CD4-positive, alpha-beta T cell treated with Interleukin-1 beta for 1 hour (primary cell): ENCODE measurements at regions not wholly inside any gene's neighbourhood (a gene's known extent, or its start where the extent isn't known, plus 50 kb on each side); places are given as distances from the start of the nearest gene placed in this dataset.
"Not testable (repeated sequence)": the region's sequence is repeated elsewhere in the genome, so short reads cannot be mapped to it uniquely, and the experiment has no call there.

Experiments
- DNase-seq, 2 donors: peaks; one replicate each; pipeline ENCODE4 v3.0.0-alpha.2; 2020 to 2022

DNA sequence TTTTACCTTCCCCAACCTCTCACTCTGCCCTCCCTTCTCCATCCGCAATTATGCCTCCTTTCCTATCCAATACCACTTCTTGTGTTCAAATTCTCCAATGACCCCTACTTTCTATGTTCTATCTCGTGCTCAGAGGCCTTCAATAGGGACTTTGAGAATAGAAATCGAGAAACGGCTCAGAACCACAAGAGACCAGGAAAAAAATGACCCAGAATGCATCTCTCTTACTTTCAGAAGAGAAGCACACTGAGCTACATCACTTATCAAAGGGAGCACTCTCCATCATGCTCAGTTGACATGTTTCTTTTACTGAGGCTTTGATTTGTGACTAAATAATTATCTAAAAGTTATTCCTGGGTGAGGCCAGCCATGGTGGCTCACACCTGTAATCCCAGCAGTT lies 162.4 kb upstream of the PRICKLE2 start:
- DNase-seq = no peak

DNA sequence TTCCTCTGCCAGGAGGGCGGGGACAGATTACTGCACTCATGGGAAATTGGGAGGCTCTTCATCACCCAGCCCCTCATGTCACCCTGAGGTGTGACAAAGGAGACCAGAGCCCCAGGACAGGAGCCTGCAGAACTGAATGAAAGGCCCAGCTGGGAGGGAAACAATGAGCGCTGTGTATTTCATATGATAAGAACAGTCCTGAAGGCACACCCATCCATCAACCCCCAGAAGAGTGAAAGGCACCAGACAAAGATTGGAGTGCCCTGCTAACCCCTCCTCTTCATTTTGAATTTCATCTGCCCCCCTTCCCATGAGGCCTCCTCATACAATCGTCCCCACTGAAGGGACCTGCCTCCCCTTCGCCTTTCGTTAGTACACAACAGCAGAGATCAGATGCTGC lies 160.0 kb upstream of the PRICKLE2 start:
- no peak for DNase-seq

DNA sequence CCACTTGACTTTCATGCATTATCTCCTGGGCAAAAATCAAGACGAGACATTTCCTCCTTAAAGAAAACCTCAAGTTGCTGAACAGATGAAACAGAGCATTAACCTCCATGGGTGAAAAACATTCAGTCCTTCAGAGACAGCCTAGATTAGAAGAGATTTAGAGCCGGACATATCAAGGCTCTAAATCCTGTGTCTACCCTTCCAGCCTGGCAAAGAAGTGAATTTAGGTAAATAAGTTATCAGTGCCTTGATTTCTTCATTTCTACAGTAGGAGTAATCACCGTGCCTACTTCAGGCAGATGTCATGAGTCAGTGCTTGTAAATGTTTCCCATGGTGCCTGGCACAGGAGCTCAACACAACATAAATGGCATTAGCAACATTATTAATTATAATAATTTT lies 159.3 kb upstream of the PRICKLE2 start:
- no peak for DNase-seq

DNA sequence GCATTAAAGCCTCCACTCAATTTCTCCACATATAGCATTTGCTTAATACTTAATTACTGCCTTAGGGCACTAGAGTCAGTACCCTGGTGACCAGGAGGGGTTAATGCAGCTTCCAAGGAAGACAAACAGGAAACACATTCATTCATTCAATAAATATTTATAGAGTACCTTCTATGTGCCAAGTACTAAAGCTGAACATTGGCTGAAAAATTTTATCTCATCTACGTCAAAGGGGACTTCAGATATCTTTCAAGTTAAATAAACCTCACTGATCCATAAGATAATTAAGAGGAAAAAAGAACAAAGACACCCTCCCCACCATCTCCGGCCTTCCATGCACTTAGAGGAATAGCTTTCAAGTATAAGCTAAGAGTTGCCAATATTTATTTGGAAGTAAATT lies 156.9 kb upstream of the PRICKLE2 start:
- no peak for DNase-seq

DNA sequence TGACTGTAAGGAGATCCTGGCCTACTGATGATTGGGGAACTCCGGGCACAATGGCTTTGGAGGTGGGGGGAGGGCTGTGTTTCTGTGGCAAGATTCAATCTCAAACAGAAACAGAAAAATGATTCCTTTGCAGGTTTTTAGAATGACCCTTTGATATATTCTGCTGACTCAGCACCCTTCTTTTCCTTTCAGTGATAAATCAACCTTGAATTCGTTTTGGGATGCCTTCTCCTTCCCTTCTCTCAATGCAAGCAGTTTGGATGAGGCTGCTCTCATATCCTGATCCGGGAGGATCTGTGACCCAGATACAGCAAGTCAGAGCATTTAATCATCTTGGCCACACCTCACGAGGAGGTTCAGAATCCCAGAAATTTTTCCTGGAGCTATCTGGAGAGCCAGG lies 156.1 kb upstream of the PRICKLE2 start:
- DNase-seq = no peak

DNA sequence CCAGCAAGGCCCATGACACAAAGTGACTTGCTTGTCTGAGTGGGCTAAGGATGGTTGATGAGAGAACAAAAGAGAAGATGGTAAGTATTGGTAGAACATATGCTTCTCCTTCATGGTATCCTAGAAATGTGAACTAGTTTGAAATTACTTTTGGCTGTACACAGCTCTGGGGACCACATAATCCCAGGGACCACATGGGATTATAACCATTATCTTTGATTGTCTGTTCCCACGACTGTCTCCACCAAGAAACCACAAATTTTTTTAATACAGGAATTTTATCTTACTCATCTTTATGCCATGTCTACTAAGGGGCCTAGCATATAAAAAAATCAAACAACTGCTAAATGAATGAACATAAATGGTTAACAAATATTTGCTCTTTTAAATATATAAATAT lies 155.3 kb upstream of the PRICKLE2 start:
- DNase-seq = no peak

DNA sequence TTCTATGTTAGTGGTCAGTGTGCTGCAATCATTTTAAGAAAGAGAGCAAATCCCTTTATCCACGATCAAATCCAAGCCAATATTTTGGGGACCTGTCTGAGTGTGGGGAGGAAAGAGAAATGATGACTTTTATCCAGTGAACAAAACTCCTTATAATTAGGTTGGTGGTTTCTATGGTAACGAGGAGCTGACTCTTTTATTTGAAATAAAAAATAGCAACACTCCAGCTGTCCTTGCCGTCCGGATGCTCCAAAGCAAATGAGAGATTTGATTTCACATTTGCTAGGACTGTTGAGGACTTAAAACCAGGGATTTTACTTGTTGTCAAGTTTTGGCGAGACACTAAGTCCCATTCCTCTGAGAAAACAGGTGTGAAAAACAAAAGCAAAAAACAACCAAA lies 154.0 kb upstream of the PRICKLE2 start:
- no peak for DNase-seq

DNA sequence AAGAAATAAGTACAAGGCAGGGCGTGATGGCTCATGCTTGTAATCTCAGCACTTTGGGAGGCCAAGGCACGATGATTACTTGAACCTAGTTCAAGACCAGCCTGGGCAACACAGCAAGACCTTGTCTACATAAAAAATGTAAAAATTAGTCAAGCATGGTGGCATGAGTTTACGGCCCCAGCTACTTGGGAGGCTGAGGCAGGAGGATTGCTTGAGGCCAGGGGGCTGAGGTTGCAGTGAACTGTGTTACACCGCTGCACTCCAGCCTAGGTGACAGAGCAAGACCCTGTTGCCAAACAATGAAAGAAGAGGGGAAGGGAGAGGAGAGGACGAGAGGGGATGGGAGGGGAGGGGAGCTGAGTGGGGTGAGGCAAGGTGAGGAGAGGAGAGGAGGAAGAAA lies 152.7 kb upstream of the PRICKLE2 start:
- no peak for DNase-seq

DNA sequence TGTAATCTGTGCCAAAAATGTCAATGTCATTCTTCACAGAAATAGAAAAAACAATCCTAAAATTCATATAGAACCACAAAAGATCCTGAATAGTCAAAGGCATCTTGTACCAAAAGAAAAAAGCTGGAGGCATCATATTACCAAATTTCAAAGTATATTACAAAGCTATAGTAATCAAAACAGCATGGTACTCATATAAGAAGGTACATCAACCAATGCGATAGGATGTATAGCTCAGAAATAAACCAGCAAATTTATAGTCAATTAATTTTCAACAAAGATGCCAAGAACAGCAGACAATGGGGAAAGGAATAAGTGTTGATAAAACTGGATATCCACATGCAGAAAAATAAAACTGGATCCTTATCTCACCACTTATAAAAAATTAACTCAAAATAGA lies 150.5 kb upstream of the PRICKLE2 start:
- no peak for DNase-seq

DNA sequence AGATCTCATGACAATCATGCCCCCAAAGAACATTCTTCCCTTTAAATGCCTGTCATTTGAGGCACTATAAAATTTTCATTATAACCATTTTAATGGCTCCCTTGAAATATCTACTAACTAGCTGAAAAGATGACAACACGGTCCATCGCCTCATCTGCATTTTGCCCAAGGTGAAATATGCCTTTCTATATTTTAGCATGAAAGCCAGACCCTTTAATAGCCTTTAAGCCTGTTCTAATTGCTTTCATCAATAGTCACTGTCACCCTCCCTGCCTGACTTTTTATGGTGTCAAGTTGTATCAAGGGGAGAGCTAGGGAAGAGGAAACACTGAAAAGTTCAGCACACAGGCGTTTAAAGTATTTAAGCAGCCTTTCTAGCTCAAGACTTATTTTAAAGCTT lies 144.1 kb upstream of the PRICKLE2 start:
- no peak for DNase-seq

DNA sequence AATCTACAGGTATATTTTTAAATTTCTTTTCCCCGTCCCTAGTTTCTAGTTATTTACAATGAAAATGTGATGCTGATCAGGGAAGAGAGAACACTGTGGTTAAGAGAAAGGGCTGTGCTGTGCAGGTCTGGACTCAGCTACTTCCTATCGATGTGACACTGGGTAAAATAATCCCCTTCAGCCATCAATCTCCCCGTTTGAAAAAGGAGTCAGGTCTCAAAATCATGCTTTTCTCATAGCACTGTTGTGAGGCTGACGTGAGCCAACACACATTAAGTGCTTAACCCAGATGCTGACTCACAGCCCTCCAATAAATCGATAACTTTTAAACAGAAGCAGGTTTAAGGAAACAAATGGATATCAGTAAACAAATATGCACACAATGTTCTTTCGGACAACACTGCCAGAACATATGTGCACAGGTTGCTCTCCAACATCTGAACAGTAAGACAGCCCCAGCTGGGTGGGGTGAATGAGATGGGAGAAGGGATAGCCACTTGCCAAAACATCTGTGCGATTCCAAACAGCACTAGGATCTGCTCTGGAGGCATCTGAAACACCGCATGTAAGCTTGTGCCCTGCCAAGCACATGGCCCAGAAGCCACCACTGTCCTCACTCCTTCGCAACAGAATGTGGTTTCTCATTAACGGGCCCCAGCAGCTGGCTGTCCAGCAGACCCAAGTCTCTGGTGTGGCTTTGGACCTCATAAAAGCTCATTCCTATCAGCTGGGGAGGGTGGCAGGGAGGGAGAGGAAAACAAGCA lies 143.2 kb upstream of the PRICKLE2 start:
- DNase-seq = no peak

DNA sequence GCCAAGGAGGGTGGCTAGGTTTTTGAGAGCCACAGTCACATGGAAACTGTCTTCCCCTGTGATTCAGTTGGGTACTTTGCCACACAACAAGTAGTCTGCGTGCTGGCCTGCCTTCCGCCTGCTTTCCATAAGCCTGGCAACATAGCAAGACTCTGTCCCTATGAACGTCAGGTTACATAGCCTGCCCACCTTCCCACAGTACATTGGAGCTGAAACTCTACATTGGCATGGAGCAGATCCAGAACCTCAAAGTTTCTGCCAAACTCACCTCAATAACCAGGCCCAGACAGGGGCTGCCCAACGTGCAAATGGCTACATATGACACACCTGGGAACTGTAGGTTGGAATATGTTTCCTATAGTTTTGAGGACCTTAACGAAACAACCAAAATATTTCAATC lies 140.6 kb upstream of the PRICKLE2 start:
- no peak for DNase-seq

DNA sequence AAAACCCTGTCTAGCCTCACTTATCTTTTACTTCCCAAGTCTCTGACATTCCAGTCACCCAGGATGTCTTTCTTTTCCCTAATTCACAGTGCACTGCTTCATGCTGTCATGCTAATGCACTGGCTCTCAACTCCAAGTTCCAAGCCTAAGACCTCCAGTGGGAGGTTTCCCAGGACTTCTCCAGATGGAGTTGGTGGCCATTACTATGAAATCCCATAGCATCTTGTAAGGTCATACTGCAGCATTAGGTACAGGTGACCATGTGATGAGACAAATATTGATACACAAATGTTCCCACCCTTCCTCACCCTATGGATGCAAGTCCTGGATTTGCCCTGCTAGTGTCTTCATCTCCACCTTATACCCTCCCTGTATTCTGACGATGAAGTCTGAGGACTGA lies 138.6 kb upstream of the PRICKLE2 start:
- DNase-seq = no peak

DNA sequence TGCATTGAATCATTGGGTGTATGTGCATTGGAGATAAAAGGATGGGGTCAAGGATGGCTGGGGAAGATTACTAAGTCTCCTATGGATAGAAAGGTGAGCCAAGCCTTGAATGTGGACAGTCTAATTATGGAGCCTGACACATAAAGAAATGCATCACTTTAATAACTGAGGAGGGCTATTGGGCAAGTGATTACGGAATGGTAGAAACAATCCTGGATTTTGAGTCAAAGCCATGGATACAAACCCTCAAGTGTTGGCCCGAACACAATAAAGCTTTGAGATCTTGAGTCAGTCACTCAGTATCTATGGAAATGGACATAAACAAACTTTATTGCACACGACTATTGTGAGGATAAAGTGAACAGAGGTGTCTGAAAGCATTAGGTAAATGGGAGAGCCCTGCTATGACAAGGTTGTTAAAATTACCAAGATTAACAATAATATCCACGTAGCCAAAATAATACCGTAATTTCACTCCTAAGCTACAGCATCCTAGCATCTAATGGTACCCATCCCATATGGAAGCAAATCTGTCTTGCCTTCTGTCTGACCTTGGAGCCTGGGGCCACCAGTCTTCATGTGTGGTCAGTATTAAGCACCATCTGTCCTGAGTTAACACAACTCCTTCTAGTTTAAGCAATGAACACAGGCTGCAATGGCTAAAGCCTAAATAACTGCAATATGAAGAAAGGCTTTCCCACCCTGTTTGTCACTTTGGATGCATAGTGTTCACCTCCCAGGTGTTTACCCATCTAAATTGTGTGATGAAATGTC lies 136.9 kb upstream of the PRICKLE2 start:
- no peak for DNase-seq

DNA sequence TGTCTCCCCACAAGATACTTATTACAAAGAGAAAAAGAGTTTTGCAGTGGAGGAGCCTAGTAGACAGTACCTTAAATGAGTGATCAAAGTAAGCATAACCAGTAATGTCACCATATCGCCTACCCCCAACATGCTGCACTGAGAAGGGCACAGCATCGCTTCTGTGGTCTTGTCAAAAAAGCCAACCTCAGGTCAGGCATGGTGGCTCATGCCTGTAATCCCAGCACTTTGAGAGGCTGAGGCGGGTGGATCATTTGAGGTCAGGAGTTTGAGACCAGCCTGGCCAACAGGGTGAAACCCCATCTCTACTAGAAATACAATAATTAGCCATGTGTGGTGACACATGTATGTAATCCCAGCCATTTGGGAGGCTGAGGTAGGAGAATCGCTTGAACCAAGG lies 135.8 kb upstream of the PRICKLE2 start:
- DNase-seq = not testable (repeated sequence)

DNA sequence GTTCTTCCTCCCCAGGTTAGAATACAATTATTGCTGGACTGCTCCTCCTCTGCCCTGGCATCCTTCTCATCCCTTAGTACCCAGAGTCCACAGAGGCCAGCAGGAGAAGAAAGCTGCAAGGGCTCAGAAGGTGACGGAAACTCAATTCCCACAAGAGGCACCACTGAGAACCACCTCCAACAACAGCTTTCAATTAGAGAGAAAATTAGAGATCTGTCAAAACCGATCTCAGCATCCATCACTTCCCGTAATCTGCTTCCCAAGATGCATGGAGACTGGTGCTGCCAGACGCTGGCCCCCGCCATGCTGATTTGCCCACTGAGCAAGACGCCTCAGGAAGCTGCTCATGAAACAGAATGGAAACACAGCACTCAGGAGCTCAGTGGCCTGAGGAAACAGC lies 135.0 kb upstream of the PRICKLE2 start:
- DNase-seq = no peak

DNA sequence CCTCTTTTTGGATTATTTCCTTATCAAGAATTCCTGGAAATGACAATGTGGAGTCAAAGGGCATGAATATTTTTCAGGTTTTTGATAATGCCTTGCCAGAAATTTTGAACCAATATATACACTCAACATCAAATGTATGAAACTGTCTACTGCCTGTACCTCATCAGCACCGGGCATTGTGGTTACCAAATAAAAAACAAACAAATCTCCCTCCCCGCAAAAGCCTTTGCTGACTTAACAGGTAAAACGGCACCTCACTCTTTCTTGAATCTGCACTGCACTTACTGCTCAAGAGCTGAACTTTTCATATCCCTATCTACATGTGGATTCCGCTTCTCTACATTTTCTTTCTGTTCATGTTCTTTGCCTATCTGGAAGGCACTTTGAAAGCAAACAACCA lies 134.5 kb upstream of the PRICKLE2 start:
- DNase-seq = no peak

DNA sequence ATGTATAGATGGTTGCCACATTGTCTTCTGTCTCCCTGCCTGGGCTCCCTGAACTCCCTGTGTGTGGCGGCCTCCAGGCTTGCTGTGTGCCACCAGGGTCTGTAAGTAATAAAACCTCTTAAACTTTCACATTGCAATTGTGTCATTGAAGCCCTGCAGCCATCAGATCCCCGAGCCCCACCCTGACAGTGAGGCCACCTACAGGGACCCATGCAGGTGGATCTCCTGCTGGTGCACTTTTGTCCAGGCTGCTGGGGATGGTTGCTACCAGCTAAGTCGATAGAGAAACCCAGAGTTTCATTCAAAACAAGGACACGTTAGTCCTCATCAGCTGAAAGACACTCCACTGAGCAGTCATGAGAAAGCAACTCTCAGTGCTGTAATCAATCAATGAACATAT lies 133.6 kb upstream of the PRICKLE2 start:
- DNase-seq = no peak

DNA sequence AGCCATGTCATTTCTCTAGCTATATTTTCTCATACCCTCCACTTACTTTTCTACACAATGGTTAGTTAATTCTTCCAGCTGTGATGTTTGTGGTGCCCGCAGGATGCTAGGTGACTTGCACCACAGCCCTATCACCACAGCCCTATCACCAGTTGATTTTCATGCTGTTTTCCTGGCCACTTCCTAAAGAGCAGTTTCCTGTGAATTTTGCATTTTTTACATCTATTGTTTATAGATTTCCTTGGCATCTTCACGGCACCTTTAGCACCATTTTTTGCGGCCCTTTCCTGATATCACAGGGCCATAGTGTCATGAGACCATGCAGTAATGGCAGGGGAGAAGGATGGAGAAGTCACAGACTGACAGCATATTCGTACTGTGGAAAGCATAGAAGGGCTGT lies 132.9 kb upstream of the PRICKLE2 start:
- DNase-seq = no peak

DNA sequence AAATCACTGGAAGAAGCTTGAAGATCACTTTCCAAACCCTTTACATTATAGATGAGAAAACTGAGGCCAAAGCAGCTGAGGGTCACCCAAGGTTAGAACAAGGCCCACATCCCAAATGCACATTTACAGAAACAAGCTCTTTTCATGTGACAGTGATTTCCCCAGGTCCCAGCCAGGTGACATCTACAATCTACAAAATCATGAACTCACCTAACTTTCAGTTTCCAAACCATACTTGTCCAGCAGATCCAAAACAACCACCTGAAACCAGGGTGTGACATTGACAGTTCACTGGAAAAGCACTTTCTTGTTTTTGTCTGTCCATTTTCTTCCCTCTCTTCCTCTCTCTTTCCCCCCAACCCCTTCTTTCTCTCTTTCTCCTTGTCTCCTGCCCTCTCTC lies 132.2 kb upstream of the PRICKLE2 start:
- DNase-seq = no peak

DNA sequence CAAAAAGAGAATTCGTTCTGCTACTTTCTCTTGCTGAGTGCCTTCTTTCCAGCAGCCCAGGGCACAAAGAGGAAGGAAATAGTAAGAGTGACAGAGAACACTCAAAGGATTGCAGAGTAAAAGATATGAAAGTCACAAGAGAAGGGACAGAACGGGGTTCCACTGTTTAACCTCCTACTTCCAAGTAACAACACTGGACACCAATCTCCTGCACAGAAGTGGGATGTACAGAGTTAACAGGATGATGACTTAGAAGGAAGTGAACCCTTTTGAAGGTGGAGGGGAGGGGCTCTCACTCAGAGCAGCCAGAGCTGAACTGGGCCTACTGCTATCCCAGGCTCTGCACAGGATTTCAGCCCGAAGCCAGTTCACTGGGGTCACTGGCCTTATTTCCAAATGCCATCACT lies 130.1 kb upstream of the PRICKLE2 start:
- no peak for DNase-seq

DNA sequence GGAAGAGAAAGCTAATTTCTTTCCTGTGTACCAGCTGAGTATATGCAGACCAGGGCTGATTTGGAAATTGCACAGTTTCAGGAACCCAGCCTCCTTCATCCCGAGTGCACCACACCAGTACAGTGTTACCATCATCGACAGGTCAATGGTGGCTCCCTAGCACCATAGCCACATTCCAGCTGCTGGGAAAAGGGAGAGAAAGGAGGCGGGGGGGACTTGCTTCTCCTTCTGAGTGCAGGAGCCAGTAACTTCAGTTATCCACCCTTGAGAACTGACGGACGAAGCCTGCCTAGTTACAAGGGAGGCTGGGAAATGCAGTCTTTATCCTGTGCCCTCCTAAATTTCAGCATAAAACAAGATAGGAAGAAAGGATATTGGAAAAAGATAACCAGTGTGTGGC lies 129.7 kb upstream of the PRICKLE2 start:
- DNase-seq = no peak

DNA sequence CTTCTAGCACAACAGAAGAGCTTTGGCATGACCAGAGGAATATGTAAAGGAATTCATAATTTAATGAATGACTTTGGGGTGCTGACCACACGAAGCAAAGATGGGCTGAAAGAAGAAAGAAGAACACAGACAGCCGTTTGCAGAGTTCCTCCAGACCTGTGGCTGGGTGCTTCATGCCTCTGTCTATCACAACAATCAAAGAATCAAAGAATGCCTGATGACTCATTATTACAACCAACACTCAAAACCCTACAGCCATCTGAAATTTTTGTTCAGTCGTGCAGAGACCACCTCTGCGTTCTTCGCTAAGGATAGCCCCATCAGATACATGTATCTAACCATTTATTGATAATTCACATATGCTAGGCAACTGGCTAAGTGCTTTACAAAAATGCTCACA lies 129.0 kb upstream of the PRICKLE2 start:
- no peak for DNase-seq

DNA sequence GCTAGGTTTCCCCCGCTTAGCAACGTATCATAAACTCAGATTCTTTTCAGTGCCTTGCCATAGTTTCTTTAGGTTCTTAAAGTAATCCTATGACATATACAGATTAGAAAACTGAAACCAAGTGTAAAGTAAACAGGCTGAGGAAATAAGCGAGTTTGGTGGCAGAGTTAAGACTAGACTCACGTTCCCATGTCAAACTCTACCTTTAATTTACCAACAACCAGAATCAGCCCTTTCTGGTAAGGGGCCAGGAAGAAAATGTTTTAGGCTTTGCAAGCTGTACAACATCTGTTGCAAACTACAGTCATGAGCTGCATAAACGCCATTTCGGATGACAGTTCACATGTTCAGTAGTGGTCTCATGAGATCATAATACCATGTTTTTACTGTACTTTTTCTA lies 128.0 kb upstream of the PRICKLE2 start:
- no peak for DNase-seq

DNA sequence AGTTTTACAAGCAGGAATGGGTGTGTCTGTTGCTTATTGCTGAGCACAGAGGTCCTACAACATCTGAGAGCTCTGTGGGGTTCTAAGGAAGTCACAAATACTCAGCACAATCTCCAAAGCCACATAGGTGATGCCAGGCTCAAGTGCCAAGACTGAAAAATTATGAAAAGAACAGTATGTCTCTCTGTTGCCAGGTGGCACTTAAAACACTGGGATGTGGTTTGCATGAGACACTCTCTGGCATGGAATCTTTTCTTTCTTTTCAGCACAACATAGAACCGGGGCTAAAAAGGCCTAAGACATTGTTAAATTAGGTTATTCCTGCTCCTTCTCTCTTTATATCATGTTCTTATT lies 127.3 kb upstream of the PRICKLE2 start:
- no peak for DNase-seq
